ENCODE measurements at regions not wholly inside any gene's neighbourhood (a gene's known extent, or its start where the extent isn't known, plus 50 kb on each side); places are given as distances from the start of the nearest gene placed in this dataset.
"Not testable (repeated sequence)": the region's sequence is repeated elsewhere in the genome, so short reads cannot be mapped to it uniquely, and the experiment has no call there.

DNA sequence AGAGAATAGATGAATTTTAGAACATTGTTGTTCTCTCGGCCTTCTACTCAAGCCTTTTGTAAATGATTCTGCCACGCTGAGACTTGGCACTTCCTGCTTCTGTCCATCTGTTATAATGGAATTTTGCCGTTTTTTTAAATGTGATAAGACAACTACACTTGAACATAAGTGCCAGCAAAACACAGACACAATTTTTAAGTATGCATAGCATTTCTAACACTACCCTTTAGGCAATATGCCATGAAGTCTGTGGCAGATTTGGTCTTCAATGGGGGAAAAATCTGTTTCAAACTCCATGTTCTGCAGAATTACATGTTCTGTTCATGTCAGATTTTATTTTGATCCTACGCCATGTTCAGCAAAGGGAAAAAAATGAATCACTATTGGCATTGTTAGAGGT is 1170.7 kb upstream of the SLC39A10 start:
- no peak for DNase-seq

DNA sequence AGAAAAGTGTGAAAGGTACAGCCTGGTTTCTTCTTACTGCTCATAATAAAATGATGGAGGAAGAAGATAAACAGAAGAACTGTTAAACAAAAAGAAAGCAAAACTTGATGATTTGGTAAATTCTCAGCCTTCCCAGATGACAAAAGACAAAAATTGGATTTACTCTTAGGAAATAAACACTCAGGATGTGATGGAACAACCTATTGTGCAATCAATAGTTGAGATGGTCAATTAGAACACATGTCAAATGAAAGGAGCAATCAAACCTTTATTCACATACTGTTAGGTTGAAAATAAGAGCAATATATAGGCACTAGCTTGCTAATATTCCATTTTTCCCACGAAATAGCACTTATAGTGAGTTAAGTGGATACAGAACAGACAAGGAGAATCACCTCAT is 1174.0 kb upstream of the SLC39A10 start:
- no peak for DNase-seq

DNA sequence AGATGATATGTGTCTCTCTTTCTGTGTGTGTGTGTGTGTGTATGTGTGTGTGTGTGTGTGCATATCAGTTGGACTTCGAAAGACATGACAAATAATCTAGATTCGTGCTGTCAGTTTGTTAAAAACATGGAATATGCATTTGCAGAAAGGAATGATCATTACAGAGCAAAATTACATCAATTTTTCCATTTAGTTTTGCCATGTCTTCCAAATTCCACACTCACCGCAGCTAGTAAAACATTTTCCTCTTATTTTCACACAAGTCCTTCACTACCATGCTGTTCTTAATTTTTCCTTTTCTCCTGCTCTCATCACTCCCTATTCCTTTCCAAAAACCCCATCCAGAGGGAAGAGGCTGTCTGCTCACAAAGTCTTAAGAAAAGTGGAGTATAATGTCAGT is 1191.4 kb upstream of the SLC39A10 start:
- DNase-seq: no peak

GRCh38 chr2:194464964-194465638 is 1191.9 kb upstream of the SLC39A10 start:
- DNase-seq: no peak

- not testable (repeated sequence) for DNase-seq
These were observed 1194.1 kb upstream of the SLC39A10 start for GRCh38 chr2:194462883-194463282.

GRCh38 chr2:194455358-194455757 is 1201.7 kb upstream of the SLC39A10 start:
- DNase-seq: no peak

- DNase-seq: no peak
These were observed 1204.5 kb upstream of the SLC39A10 start for GRCh38 chr2:194452504-194452903.

DNA sequence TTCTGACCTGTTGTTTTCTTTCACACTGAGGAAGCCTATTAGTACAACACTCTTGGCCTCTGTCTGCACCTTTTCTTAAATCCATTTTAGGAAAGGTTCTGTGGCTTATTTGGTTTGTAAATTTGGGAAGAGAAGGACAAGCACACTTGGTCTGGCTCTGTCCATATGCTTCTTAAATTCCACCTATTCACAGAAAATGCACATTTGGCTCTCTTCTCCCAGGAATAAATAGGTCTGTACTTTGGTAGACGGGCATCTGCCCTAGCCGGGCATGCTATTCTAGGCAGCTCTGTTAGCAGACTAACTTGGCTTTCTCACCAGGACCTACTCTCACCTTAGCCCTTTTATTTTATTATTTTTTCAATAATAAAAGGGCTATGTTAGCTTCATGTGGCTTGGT is 1211.8 kb upstream of the SLC39A10 start:
- DNase-seq: no peak

DNA sequence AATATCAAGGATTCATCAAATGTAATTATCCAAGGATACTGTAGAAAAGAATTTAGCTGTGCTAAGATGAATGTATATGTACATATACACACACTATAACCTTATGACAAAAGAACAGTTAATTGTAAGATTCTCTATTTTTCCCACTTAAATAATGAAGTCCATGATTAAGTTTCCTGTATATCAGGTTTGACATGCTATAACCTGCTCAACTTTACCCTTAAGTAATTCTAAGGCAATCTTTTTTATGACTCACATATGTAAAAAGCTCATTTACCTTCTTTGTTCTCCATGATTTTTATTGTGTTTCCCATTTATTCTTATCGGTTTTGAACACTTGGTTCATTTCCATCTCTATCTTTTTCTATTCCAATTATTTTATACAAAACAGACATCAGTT is 1213.1 kb upstream of the SLC39A10 start:
- no peak for DNase-seq

DNA sequence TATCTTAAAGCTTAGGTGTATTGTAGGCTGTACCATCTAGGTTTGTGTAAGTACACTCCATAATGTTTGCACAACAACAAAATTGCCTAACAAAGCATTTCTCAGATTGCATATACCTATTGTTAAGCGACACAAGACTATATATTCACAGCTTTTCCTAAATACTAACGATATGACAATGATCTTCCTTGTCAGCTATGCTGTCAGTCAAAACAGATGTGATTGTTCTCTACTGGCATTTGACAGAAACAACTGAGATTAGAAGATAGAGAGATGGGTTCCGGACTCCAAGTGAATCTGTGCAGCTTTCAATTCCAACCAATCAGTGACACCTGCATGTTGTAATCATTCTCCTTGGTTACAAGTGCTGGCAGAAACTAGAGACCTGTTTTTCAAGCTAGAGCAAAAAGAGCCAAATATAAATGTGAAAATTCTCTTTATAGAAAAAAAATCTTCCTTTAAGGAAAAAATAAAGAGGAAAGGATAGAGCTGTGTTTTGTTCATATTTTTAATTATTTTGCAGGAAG is 1232.3 kb upstream of the SLC39A10 start:
- no peak for DNase-seq

DNA sequence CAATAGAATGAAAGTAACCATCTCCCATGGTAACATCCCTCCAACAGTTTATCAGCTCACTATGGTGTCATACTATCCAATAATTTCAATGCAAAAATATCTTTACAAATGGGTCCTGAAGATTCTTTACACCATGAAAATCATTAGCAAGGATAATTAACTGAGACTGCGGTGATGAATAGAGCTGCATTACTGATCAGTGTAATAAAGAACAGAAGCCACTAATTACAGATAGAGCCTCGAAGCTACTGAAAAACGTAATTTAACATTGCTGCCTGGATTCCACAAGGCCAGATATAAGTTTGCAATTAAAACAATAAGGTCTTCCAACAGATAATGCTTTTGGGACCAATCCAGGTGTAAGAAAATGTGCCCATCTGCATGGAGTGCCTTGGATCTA is 1245.8 kb upstream of the SLC39A10 start:
- no peak for DNase-seq

- DNase-seq: no peak
These were observed 1261.2 kb upstream of the SLC39A10 start for GRCh38 chr2:194395818-194396217.

DNA sequence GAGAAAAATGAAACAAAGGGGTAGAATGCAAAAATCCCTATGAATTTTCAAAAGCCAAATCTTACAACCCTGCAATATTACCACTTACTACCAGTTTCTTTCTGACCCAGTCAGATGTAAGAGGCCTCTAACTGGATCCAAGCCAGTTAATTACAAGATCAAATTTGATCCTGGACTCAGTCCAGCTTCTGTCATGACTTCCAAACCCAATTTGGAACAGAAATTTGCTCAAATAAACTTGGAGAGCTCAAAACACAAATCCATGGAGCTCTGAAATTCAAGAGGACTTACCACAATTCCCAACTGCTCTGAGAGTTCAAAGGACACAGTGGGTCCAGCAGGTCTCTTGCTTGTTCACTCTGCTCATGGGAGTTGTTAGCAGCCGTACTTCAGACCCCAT is 1271.7 kb upstream of the SLC39A10 start:
- no peak for DNase-seq

- DNase-seq: no peak
These were observed 1273.6 kb upstream of the SLC39A10 start for GRCh38 chr2:194383401-194383800.

DNA sequence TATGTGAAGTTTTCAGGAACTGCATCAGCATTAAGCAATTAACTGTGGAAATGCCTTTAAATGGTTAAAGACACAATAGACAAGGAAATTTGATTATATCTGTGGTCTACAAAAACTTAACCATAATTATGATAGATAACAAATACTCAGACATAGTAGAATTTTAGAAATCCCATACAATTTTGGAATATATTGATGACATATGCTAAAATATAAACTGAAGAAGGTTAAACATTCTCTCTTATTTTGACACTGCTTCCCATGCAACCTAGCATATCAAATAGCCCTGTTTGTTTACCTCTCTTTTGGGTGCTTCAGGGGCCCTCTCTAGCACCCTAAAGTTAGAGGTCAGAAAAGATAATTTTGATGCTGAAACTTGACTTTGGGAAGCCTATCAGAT is 1274.8 kb upstream of the SLC39A10 start:
- no peak for DNase-seq

GRCh38 chr2:194380011-194380410 is 1277.0 kb upstream of the SLC39A10 start:
- DNase-seq: no peak

- not testable (repeated sequence) for DNase-seq
These were observed 1289.6 kb upstream of the SLC39A10 start for GRCh38 chr2:194367390-194367789.

DNA sequence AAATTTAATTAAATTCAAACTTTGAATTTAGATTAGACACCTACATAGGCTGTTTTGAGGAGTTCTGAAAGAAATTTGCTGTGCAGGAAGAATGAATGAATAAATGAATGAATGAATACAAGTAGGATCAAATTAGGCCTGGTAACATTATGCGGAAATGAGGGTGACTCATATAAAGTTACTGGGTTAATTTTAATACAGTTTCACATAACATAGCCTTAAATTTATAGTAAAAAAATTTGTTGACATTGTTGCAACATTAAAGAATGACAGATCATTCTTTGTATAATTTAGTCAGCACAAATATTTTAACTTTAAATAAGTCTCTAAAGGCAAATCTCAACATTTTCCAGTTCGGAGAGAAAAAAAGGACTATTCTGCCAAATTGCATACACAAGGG is 1293.1 kb upstream of the SLC39A10 start:
- DNase-seq: no peak

DNA sequence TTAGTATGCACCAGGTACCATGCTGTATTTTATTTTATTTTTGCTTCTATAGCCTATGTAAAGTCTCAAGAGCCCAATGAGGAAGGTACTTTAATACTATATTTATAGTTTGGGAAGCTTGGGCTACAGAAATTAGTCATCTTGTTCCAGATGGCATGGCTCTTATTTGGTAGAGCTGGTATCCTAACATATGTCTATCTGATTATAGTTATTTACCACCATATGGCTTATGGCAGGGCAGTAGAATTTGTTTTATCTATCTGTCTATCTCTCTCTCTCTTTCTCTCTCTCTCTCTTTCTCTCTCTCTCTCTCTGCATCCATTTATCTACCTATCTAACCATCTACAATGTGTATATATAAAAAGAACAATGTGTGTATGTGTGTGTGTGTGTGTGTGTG is 1293.7 kb upstream of the SLC39A10 start:
- no peak for DNase-seq

- DNase-seq: no peak
These were observed 1304.5 kb upstream of the SLC39A10 start for GRCh38 chr2:194352505-194352904.

DNA sequence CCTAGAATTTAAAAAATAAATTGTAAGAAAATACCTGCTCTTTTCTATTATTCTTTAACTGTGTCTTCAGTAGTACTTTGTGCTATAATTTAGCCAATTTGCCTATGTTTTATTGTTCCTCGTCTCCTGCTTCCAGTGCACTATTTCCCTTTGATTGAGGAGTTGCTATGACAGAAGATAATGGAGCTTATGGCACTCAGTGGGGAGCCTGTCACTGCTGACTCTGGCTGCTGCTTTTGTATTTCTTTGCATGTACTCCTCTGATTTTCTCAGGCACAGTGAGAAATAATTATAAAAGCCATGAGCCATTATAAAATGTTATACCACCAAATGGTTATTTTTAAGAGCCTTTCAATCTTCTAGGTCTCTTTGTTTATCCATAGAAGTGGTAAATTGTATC is 1310.8 kb upstream of the SLC39A10 start:
- no peak for DNase-seq

GRCh38 chr2:194345347-194345746 is 1311.7 kb upstream of the SLC39A10 start:
- no peak for DNase-seq

DNA sequence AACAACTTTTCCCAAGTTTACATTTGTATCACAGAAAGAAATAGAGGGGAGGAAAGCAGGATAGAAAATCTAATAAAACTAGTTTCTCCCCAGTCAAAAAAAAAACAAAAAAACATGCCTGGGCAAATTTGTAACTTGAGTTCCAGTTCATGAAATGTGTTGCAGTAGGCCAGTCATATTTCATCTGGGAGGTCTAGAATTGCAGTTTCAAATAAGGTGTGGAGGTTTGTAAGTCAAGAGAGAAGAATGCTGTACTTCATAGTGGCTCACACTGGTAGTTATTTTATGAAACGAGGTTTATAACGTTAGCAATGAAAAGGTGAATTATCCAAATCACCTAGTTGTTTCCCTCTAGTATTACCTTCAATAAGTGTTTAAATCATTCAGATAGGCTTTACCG is 1313.9 kb upstream of the SLC39A10 start:
- no peak for DNase-seq

DNA sequence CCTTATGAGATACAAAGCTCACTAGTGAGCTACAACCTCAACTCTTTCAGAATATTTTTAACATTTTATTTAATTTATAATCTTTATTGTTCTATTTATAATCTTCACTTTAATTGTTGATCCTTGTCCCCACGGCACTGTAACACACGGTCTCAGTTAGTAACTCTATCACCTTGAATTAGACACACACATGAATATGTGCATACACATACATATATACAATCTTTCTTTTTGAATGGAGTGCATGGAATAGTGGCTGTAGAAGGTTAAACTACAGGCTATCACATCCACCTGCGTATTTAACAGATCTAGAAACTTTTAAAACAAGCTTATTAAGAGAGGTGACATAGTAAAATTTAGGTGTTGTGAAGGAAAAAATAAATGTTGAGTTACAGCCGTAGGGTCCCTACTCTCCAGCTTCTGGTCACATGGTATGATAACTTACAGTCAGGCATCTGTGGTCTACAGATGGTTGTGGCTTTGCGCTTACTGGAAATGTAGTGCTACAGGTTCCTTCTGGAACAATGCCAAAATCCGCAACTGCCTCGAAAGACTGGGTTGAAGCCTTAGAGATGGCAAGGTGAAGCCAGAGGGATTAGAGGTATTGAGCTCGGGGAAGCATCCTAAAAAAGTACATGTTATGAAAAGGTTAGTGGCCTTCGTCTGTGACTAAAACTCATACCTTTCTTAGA is 1324.1 kb upstream of the SLC39A10 start:
- no peak for DNase-seq

DNA sequence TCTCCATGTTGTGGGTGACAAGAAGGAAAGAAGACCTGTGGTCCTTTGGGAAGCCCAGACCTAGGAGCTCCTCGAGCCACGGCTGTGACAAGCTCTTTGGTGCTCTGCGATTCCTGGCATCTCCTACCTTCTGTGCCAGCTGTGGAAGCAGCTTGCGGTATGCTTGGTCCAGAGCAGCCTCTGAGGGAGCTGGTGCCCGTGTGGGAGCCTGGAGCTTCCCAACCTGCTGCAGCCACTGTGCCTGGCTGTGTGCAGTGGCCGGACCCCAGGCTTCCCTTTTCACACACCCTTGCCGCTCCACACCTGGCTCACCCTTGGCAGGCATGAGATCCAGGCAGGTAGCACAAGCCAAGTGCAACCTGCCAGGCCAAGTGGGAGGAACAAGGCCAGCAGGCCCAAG is 1328.6 kb upstream of the SLC39A10 start:
- no peak for DNase-seq
